ENCODE measurements at regions not wholly inside any gene's neighbourhood (a gene's known extent, or its start where the extent isn't known, plus 50 kb on each side); places are given as distances from the start of the nearest gene placed in this dataset.

DNA sequence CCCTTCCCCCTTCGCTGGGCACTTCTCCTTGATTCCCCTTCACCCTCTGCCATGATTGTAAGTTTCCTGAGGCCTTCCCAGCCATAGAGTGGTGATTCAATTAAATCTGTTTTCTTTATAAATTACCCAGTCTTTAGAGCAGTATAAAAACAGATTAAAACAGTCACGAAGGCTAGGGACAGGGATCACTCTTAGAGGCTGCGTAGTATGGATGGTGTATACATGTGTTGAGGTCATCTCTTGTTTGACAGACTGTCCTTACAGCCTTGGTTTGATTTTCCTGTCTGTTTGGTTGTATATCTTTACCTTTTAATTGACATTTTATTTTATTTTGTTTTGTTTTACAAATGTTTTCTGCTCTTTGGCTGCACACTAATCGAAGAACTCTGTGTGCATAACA lies 1155.7 kb upstream of the CDH18 start:
- DNase-seq (ENCODE audit: low read depth) (no peak), FAIRE-seq (no peak)
- H3K9me3 Mint-ChIP-seq (ENCODE audit: unreplicated experiment): peaks cover 2% of the 10 kb centered on the region
- TF ChIP-seq CTCF (IDR thresholded peaks at IDR 0.05; ENCODE audit: insufficient read depth, low read depth, low read length) (no peak), EZH2 (IDR thresholded peaks at IDR 0.05; ENCODE audit: insufficient read depth, low read length) (no peak)
- H3K79me2 ChIP-seq (ENCODE audit: insufficient read depth, low read length): no peaks in the 10 kb centered on the region
- H3K4me2 ChIP-seq (ENCODE audit: low read length): no peak overlapping the region
- no peaks in the 10 kb centered on the region for H3K36me3 ChIP-seq (ENCODE audit: insufficient read depth, low read length)
- no peak overlapping the region for H2AFZ ChIP-seq (ENCODE audit: low read depth, low read length)
- H3K4me1 ChIP-seq (ENCODE audit: insufficient read depth, low read length): no peaks in the 10 kb centered on the region
- no peaks in the 10 kb centered on the region for H4K20me1 ChIP-seq (ENCODE audit: insufficient read depth, low read length)
- no peak overlapping the region for H3K9ac ChIP-seq (ENCODE audit: low read length)
- no peak overlapping the region for H3K4me3 ChIP-seq (ENCODE audit: insufficient read depth, low read depth, low read length)
- no peaks in the 10 kb centered on the region for H3K9me3 ChIP-seq (ENCODE audit: insufficient read depth, low read depth, low read length)
- no peak overlapping the region for H3K4me3 Mint-ChIP-seq (ENCODE audit: unreplicated experiment)
- H3K36me3 Mint-ChIP-seq (ENCODE audit: low read depth, unreplicated experiment): no peaks in the 10 kb centered on the region
- H3K27me3 ChIP-seq (ENCODE audit: insufficient read depth, low read length): no peaks in the 10 kb centered on the region
- H3K27ac Mint-ChIP-seq (ENCODE audit: unreplicated experiment): no peak overlapping the region
- H3K4me1 Mint-ChIP-seq (ENCODE audit: low read depth, unreplicated experiment): no peaks in the 10 kb centered on the region
- H3K27ac ChIP-seq (ENCODE audit: low read depth, low read length): no peak overlapping the region
- H3K27me3 Mint-ChIP-seq (ENCODE audit: low read depth, unreplicated experiment): no peaks in the 10 kb centered on the region

- Histone ChIP-seq H3K27me3 (ENCODE audit: insufficient read depth, low read length) (no peaks in the 10 kb centered on the region), H3K9ac (ENCODE audit: low read length) (no peak overlapping the region), H3K4me1 (ENCODE audit: insufficient read depth, low read length) (no peaks in the 10 kb centered on the region), H3K79me2 (ENCODE audit: insufficient read depth, low read length) (no peaks in the 10 kb centered on the region), H2AFZ (ENCODE audit: low read depth, low read length) (no peak overlapping the region), H3K27ac (ENCODE audit: low read depth, low read length) (no peak overlapping the region), H3K36me3 (ENCODE audit: insufficient read depth, low read length) (no peaks in the 10 kb centered on the region), H3K4me2 (ENCODE audit: low read length) (no peak overlapping the region), H4K20me1 (ENCODE audit: insufficient read depth, low read length) (no peaks in the 10 kb centered on the region), H3K4me3 (ENCODE audit: insufficient read depth, low read depth, low read length) (no peak overlapping the region), H3K9me3 (ENCODE audit: insufficient read depth, low read depth, low read length) (no peaks in the 10 kb centered on the region)
- H3K4me1 Mint-ChIP-seq (ENCODE audit: low read depth, unreplicated experiment): no peaks in the 10 kb centered on the region
- no peak for TF ChIP-seq CTCF (IDR thresholded peaks at IDR 0.05; ENCODE audit: insufficient read depth, low read depth, low read length)
- TF ChIP-seq EZH2 (IDR thresholded peaks at IDR 0.05; ENCODE audit: insufficient read depth, low read length): no peak
- H3K4me3 Mint-ChIP-seq (ENCODE audit: unreplicated experiment): no peak overlapping the region
- H3K27ac Mint-ChIP-seq (ENCODE audit: unreplicated experiment): no peak overlapping the region
- no peak for FAIRE-seq
- peaks cover 2% of the 10 kb centered on the region for H3K9me3 Mint-ChIP-seq (ENCODE audit: unreplicated experiment)
- no peaks in the 10 kb centered on the region for H3K27me3 Mint-ChIP-seq (ENCODE audit: low read depth, unreplicated experiment)
- no peak for DNase-seq (ENCODE audit: low read depth)
- no peaks in the 10 kb centered on the region for H3K36me3 Mint-ChIP-seq (ENCODE audit: low read depth, unreplicated experiment)
These were observed 1154.8 kb upstream of the CDH18 start for GRCh38 chr5:21142791-21143190.

DNA sequence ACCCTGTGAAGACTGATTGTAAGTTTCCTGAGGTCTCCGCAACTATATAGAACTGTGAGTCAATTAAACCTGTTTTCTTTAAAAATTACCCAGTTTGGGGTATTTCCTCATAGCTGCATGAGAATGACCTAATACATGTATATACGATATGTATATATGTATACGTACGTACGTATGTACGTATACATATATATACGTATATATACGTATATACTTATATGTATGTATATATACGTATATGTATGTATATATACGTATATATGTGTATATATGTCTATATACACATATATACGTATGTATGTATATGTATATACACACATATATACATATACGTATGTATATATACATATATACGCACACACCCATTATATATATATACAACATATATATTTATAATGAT lies 1153.0 kb upstream of the CDH18 start:
- H2AFZ ChIP-seq (ENCODE audit: low read depth, low read length): no peak overlapping the region
- no peaks in the 10 kb centered on the region for H3K36me3 ChIP-seq (ENCODE audit: insufficient read depth, low read length)
- no peak overlapping the region for H3K9ac ChIP-seq (ENCODE audit: low read length)
- no peak overlapping the region for H3K27ac Mint-ChIP-seq (ENCODE audit: unreplicated experiment)
- no peaks in the 10 kb centered on the region for H3K4me1 ChIP-seq (ENCODE audit: insufficient read depth, low read length)
- no peak for DNase-seq (ENCODE audit: low read depth)
- peaks cover 2% of the 10 kb centered on the region for H3K9me3 Mint-ChIP-seq (ENCODE audit: unreplicated experiment)
- no peak overlapping the region for H3K4me2 ChIP-seq (ENCODE audit: low read length)
- no peaks in the 10 kb centered on the region for H3K27me3 ChIP-seq (ENCODE audit: insufficient read depth, low read length)
- H3K27me3 Mint-ChIP-seq (ENCODE audit: low read depth, unreplicated experiment): no peaks in the 10 kb centered on the region
- no peak for FAIRE-seq
- no peaks in the 10 kb centered on the region for H3K9me3 ChIP-seq (ENCODE audit: insufficient read depth, low read depth, low read length)
- H3K79me2 ChIP-seq (ENCODE audit: insufficient read depth, low read length): no peaks in the 10 kb centered on the region
- H3K4me3 Mint-ChIP-seq (ENCODE audit: unreplicated experiment): no peak overlapping the region
- H3K27ac ChIP-seq (ENCODE audit: low read depth, low read length): no peak overlapping the region
- H3K4me3 ChIP-seq (ENCODE audit: insufficient read depth, low read depth, low read length): no peak overlapping the region
- H3K36me3 Mint-ChIP-seq (ENCODE audit: low read depth, unreplicated experiment): no peaks in the 10 kb centered on the region
- no peaks in the 10 kb centered on the region for H3K4me1 Mint-ChIP-seq (ENCODE audit: low read depth, unreplicated experiment)
- TF ChIP-seq CTCF (IDR thresholded peaks at IDR 0.05; ENCODE audit: insufficient read depth, low read depth, low read length) (no peak), EZH2 (IDR thresholded peaks at IDR 0.05; ENCODE audit: insufficient read depth, low read length) (no peak)
- no peaks in the 10 kb centered on the region for H4K20me1 ChIP-seq (ENCODE audit: insufficient read depth, low read length)
